Stimulated activated naive CD8-positive, alpha-beta T cell treated with anti-CD3 and anti-CD28 coated beads, Interleukin-15, amount 100 ng/mL, for 72 hours (primary cell): ENCODE measurements at regions not wholly inside any gene's neighbourhood (a gene's known extent, or its start where the extent isn't known, plus 50 kb on each side); places are given as distances from the start of the nearest gene placed in this dataset.
"Not testable (repeated sequence)": the region's sequence is repeated elsewhere in the genome, so short reads cannot be mapped to it uniquely, and the experiment has no call there.

Experiments used
- ATAC-seq: fragments of 150-1000 bp; cut with Tn5 transposase; 2 replicates; pipeline ENCODE4 v1.10.0; 2021; ENCODE audit warnings: mild to moderate bottlenecking, moderate library complexity
- DNase-seq, 2 donors: peaks; one replicate each; pipeline ENCODE4 v3.0.0; 2021 to 2022
- H3K27ac Mint-ChIP-seq, 2 donors: one replicate each; pipeline ENCODE4 v1.8.0; 2022; ENCODE audit warnings: mild to moderate bottlenecking in 2 of 2, mixed read lengths in 2 of 2, moderate library complexity in 2 of 2
- H3K27me3 Mint-ChIP-seq: one replicate; pipeline ENCODE4 v1.8.0; 2022; ENCODE audit warnings: mixed read lengths
- H3K4me1 Mint-ChIP-seq: one replicate; pipeline ENCODE4 v1.8.0; 2022; ENCODE audit warnings: mild to moderate bottlenecking, mixed read lengths
- H3K4me3 Mint-ChIP-seq, 2 donors: one replicate each; pipeline ENCODE4 v1.8.0; 2022; ENCODE audit warnings: mild to moderate bottlenecking in 2 of 2, mixed read lengths in 2 of 2, moderate library complexity in 1 of 2
- H3K9me3 Mint-ChIP-seq, 2 donors: one replicate each; pipeline ENCODE4 v1.8.0; 2022; ENCODE audit warnings: mixed read lengths in 2 of 2

- ATAC-seq (no peak), DNase-seq (no peak)
- no peak overlapping the region for H3K4me3 Mint-ChIP-seq
- no peaks in the 10 kb centered on the region for H3K9me3 Mint-ChIP-seq
- H3K4me1 Mint-ChIP-seq, result no peaks in the 10 kb centered on the region
- no peak overlapping the region for H3K27ac Mint-ChIP-seq
- peaks cover 17% of the 10 kb centered on the region for H3K27me3 Mint-ChIP-seq
Observed at GRCh38 chr5:2093859-2094615, 211.3 kb upstream of the IRX4 start.

- H3K27me3 Mint-ChIP-seq, result peaks cover 18% of the 10 kb centered on the region
- ATAC-seq (no peak), DNase-seq (no peak)
- no peak overlapping the region for H3K4me3 Mint-ChIP-seq
- no peak overlapping the region for H3K27ac Mint-ChIP-seq
- H3K9me3 Mint-ChIP-seq, result no peaks in the 10 kb centered on the region
- H3K4me1 Mint-ChIP-seq, result no peaks in the 10 kb centered on the region
Observed at GRCh38 chr5:2091921-2092320, 209.2 kb upstream of the IRX4 start.

GRCh38 chr5:2087980-2088379 lies 205.3 kb upstream of the IRX4 start:
- Mint-ChIP-seq H3K27me3 (peaks cover 16% of the 10 kb centered on the region), H3K4me1 (no peaks in the 10 kb centered on the region), H3K27ac (no peak overlapping the region), H3K4me3 (no peak overlapping the region), H3K9me3 (no peaks in the 10 kb centered on the region)
- DNase-seq (no peak), ATAC-seq (no peak)

GRCh38 chr5:2075365-2075764 lies 192.6 kb upstream of the IRX4 start:
- Mint-ChIP-seq H3K27me3 (peaks cover 35% of the 10 kb centered on the region), H3K4me1 (no peaks in the 10 kb centered on the region), H3K9me3 (no peaks in the 10 kb centered on the region), H3K4me3 (no peak overlapping the region), H3K27ac (no peak overlapping the region)
- ATAC-seq, result no peak
- DNase-seq, result no peak

GRCh38 chr5:2071562-2071961 lies 188.8 kb upstream of the IRX4 start:
- no peaks in the 10 kb centered on the region for H3K9me3 Mint-ChIP-seq
- no peak overlapping the region for H3K4me3 Mint-ChIP-seq
- H3K27me3 Mint-ChIP-seq, result peaks cover 35% of the 10 kb centered on the region
- H3K4me1 Mint-ChIP-seq, result no peaks in the 10 kb centered on the region
- DNase-seq, result no peak
- no peak overlapping the region for H3K27ac Mint-ChIP-seq
- no peak for ATAC-seq

- not testable (repeated sequence) for H3K4me1 Mint-ChIP-seq, ATAC-seq, H3K9me3 Mint-ChIP-seq, DNase-seq, H3K27ac Mint-ChIP-seq, H3K4me3 Mint-ChIP-seq
- peaks cover 42% of the 10 kb centered on the region for H3K27me3 Mint-ChIP-seq
Observed at GRCh38 chr5:2070787-2071186, 188.1 kb upstream of the IRX4 start.

- Mint-ChIP-seq H3K27ac (no peak overlapping the region), H3K9me3 (no peaks in the 10 kb centered on the region), H3K27me3 (peaks cover 30% of the 10 kb centered on the region), H3K4me1 (no peaks in the 10 kb centered on the region), H3K4me3 (no peak overlapping the region)
- DNase-seq, result no peak
- no peak for ATAC-seq
Observed at GRCh38 chr5:2068531-2068930, 185.8 kb upstream of the IRX4 start.

GRCh38 chr5:2066373-2066772 lies 183.6 kb upstream of the IRX4 start:
- no peak overlapping the region for H3K27ac Mint-ChIP-seq
- H3K4me3 Mint-ChIP-seq, result no peak overlapping the region
- H3K4me1 Mint-ChIP-seq, result no peaks in the 10 kb centered on the region
- ATAC-seq (no peak), DNase-seq (no peak)
- H3K9me3 Mint-ChIP-seq, result no peaks in the 10 kb centered on the region
- peaks cover 41% of the 10 kb centered on the region for H3K27me3 Mint-ChIP-seq

- H3K27me3 Mint-ChIP-seq, result peaks cover 57% of the 10 kb centered on the region
- H3K27ac Mint-ChIP-seq, H3K9me3 Mint-ChIP-seq, DNase-seq, H3K4me1 Mint-ChIP-seq, ATAC-seq, H3K4me3 Mint-ChIP-seq: not testable (repeated sequence)
Observed at GRCh38 chr5:2063380-2063779, 180.7 kb upstream of the IRX4 start.

- no peaks in the 10 kb centered on the region for H3K9me3 Mint-ChIP-seq
- no peak overlapping the region for H3K27ac Mint-ChIP-seq
Observed at GRCh38 chr5:2052687-2053086, 170.0 kb upstream of the IRX4 start.

GRCh38 chr5:2049876-2050275 lies 167.2 kb upstream of the IRX4 start:
- DNase-seq, result no peak
- Mint-ChIP-seq H3K9me3 (peaks cover 10 to 14% of the 10 kb centered on the region in 2 donors), H3K4me1 (no peaks in the 10 kb centered on the region), H3K27ac (peak overlapping the region in 1 of 2 donors; percentile 3), H3K27me3 (peaks cover 59% of the 10 kb centered on the region), H3K4me3 (no peak overlapping the region)
- no peak for ATAC-seq

More at GRCh38 chr5:2052687-2053086, 170.0 kb upstream of the IRX4 start:
- Mint-ChIP-seq H3K27me3 (peaks cover 43% of the 10 kb centered on the region), H3K4me1 (no peaks in the 10 kb centered on the region), H3K4me3 (no peak overlapping the region)
- DNase-seq (no peak), ATAC-seq (no peak)

GRCh38 chr5:2048664-2049063 lies 165.9 kb upstream of the IRX4 start:
- Mint-ChIP-seq H3K4me3 (no peak overlapping the region), H3K27me3 (peaks cover 54% of the 10 kb centered on the region), H3K27ac (peak overlapping the region in 1 of 2 donors; percentile 54), H3K4me1 (no peaks in the 10 kb centered on the region), H3K9me3 (peaks cover 10 to 14% of the 10 kb centered on the region in 2 donors)
- DNase-seq (no peak), ATAC-seq (no peak)

- H3K4me3 Mint-ChIP-seq, result no peak overlapping the region
- no peaks in the 10 kb centered on the region for H3K4me1 Mint-ChIP-seq
- no peak for DNase-seq
- H3K27me3 Mint-ChIP-seq, result peaks cover 57% of the 10 kb centered on the region
- peaks cover 10 to 14% of the 10 kb centered on the region in 2 donors for H3K9me3 Mint-ChIP-seq
- ATAC-seq, result no peak
- H3K27ac Mint-ChIP-seq, result no peak overlapping the region
Observed at GRCh38 chr5:2047341-2047927, 164.7 kb upstream of the IRX4 start.

GRCh38 chr5:2044041-2044440 lies 161.3 kb upstream of the IRX4 start:
- H3K4me1 Mint-ChIP-seq, result no peaks in the 10 kb centered on the region
- ATAC-seq, result no peak
- peaks cover 50% of the 10 kb centered on the region for H3K27me3 Mint-ChIP-seq
- no peak for DNase-seq
- H3K9me3 Mint-ChIP-seq, result peaks cover 10 to 14% of the 10 kb centered on the region in 2 donors
- H3K4me3 Mint-ChIP-seq, result no peak overlapping the region
- H3K27ac Mint-ChIP-seq, result no peak overlapping the region

- ATAC-seq (no peak), DNase-seq (no peak)
- no peak overlapping the region for H3K27ac Mint-ChIP-seq
- no peaks in the 10 kb centered on the region for H3K9me3 Mint-ChIP-seq
- H3K27me3 Mint-ChIP-seq, result peaks cover 41% of the 10 kb centered on the region
- no peaks in the 10 kb centered on the region for H3K4me1 Mint-ChIP-seq
- peak overlapping the region in 1 of 2 donors; percentile 37 for H3K4me3 Mint-ChIP-seq
Observed at GRCh38 chr5:2039180-2039531, 156.4 kb upstream of the IRX4 start.

GRCh38 chr5:2038321-2039179 lies 155.8 kb upstream of the IRX4 start:
- Mint-ChIP-seq H3K27me3 (peaks cover 39% of the 10 kb centered on the region), H3K4me1 (no peaks in the 10 kb centered on the region), H3K9me3 (no peaks in the 10 kb centered on the region), H3K4me3 (peak overlapping the region; percentile 74 to 88), H3K27ac (no peak overlapping the region)
- peak; percentile 93 for ATAC-seq
- peak; percentile 64 to 79 for DNase-seq
